HCT116 (cell line): ENCODE measurements at regions not wholly inside any gene's neighbourhood (a gene's known extent, or its start where the extent isn't known, plus 50 kb on each side); places are given as distances from the start of the nearest gene placed in this dataset.

Source experiments
- ATAC-seq: fragments of 200-7000 bp; cut with Tn5 transposase; 2 replicates; pipeline ENCODE4 v1.9.1; 2020; ENCODE audit warnings: mild to moderate bottlenecking, moderate library complexity
- BruUV-seq: library from RNA; stranded (reverse); fragments of 400-500 nt; replicated peaks from 2 replicates; lab custom pipeline; 2021; lab: Mats Ljungman, UMichigan
- CTCF ChIA-PET: fragments of 300-600 bp; sonication (Branson Sonifier 250); formaldehyde crosslinking; loops from one replicate; lab custom pipeline; 2021; ENCODE audit warnings: antibody characterized with exemption; lab: Charles Lee
- POLR2A ChIA-PET: fragments of 300-600, 350-600 bp; sonication (Branson Sonifier 250); formaldehyde crosslinking; loops from one replicate; lab custom pipeline; 2021; ENCODE audit warnings: antibody characterized with exemption; lab: Charles Lee
- RAD21 ChIA-PET, 2 experiments: fragments of 300-600 bp; sonication (Branson Sonifier 250); formaldehyde crosslinking; loops; one replicate each; lab custom pipeline; 2023; ENCODE audit warnings: low total read pairs in 2 of 2; ENCODE audit not compliant: uncharacterized antibody in 2 of 2, unreplicated experiment in 2 of 2, low non-redundant PET in 1 of 2; lab: Charles Lee
- DNase-seq: peaks from one replicate; pipeline ENCODE4 v3.0.0-alpha.2; 2010; ENCODE audit warnings: low read depth, low spot score
- H2AFZ ChIP-seq: fragments of 200-600 bp; shearing (Covaris generic), sonication (generic); 2 replicates; pipeline ENCODE4 v1.6.1; 2017; ENCODE audit warnings: low read depth, mixed run types, mixed read lengths, antibody characterized with exemption, low read length; ENCODE audit not compliant: poor library complexity, severe bottlenecking
- H3K27ac ChIP-seq: 2 replicates; pipeline ENCODE4 v1.5.1; 2012; ENCODE audit warnings: low read depth, low read length
- H3K27me3 ChIP-seq: fragments of 200-600 bp; sonication (generic); 2 replicates; pipeline ENCODE4 v1.6.1; 2016; ENCODE audit warnings: mixed run types, low read length, mixed read lengths; ENCODE audit not compliant: insufficient read depth
- H3K36me3 ChIP-seq, 2 experiments: fragments of 200-500 bp in 1 of 2; fragments of 200-600 bp in 1 of 2; sonication (Bioruptor generic) in 1 of 2; sonication (generic) in 1 of 2; 2 replicates each; pipeline versions ENCODE4 v1.5.1 to v1.6.1; 2014 to 2016; ENCODE audit warnings: low read length in 2 of 2, inconsistent platforms in 1 of 2, mixed read lengths in 1 of 2, mixed run types in 1 of 2; ENCODE audit not compliant: insufficient read depth in 2 of 2, control insufficient read depth in 1 of 2
- H3K4me1 ChIP-seq, 2 experiments: fragments of 200-600 bp in 1 of 2; sonication (generic) in 1 of 2; 2 replicates each; pipeline versions ENCODE4 v1.5.1 to v1.6.1; 2012 to 2017; ENCODE audit warnings: low read length in 2 of 2, inconsistent platforms in 1 of 2, mild to moderate bottlenecking in 1 of 2, mixed read lengths in 1 of 2, mixed run types in 1 of 2, moderate library complexity in 1 of 2; ENCODE audit not compliant: insufficient read depth in 2 of 2, control insufficient read depth in 1 of 2
- H3K4me2 ChIP-seq: fragments of 200-600 bp; sonication (generic); 2 replicates; pipeline ENCODE4 v1.6.1; 2017; ENCODE audit warnings: mixed run types, low read length, mixed read lengths
- H3K4me3 ChIP-seq, 2 experiments: fragments of 200-600 bp in 1 of 2; sonication (generic) in 1 of 2; replicated peaks in 1 of 2; 2 replicates each; pipeline ENCODE4 v1.5.1; 2011 to 2016; ENCODE audit warnings: low read length in 2 of 2, control low read depth in 1 of 2, low read depth in 1 of 2, mild to moderate bottlenecking in 1 of 2, mixed read lengths in 1 of 2, mixed run types in 1 of 2
- H3K79me2 ChIP-seq: fragments of 200-600 bp; sonication (generic); 2 replicates; pipeline ENCODE4 v1.6.1; 2017; ENCODE audit warnings: mild to moderate bottlenecking, mixed run types, low read length, moderate library complexity, mixed read lengths; ENCODE audit not compliant: insufficient read depth
- H3K9ac ChIP-seq: fragments of 200-600 bp; sonication (generic); 2 replicates; pipeline ENCODE4 v1.6.1; 2016; ENCODE audit warnings: low read length, mixed read lengths
- H3K9me2 ChIP-seq: fragments of 200-600 bp; sonication (generic), shearing (Covaris generic); 2 replicates; pipeline ENCODE4 v1.6.1; 2017; ENCODE audit warnings: mixed run types, mild to moderate bottlenecking, moderate library complexity; ENCODE audit not compliant: insufficient read depth
- H3K9me3 ChIP-seq, 2 experiments: fragments of 200-500 bp in 1 of 2; fragments of 200-600 bp in 1 of 2; sonication (Bioruptor generic) in 1 of 2; sonication (generic) in 1 of 2; 2 replicates each; pipeline ENCODE4 v1.6.1; 2014 to 2017; ENCODE audit warnings: low read length in 2 of 2, mixed read lengths in 2 of 2, inconsistent platforms in 1 of 2, low read depth in 1 of 2, mild to moderate bottlenecking in 1 of 2, mixed run types in 1 of 2, moderate library complexity in 1 of 2; ENCODE audit not compliant: control insufficient read depth in 1 of 2, insufficient read depth in 1 of 2
- H4K20me1 ChIP-seq: fragments of 200-600 bp; sonication (generic), shearing (Covaris generic); 2 replicates; pipeline ENCODE4 v1.6.1; 2017; ENCODE audit warnings: mixed run types, mild to moderate bottlenecking, moderate library complexity; ENCODE audit not compliant: insufficient read depth
- CBX3 ChIP-seq: IDR thresholded peaks from 2 replicates; pipeline ENCODE4 v1.6.1; 2012; ENCODE audit warnings: low read depth
- EGR1 ChIP-seq: IDR thresholded peaks from 2 replicates; pipeline ENCODE4 v1.6.1; 2012; ENCODE audit warnings: low read depth
- ELF1 ChIP-seq: IDR thresholded peaks from 2 replicates; pipeline ENCODE4 v1.6.1; 2012; ENCODE audit warnings: low read depth, borderline replicate concordance
- EZH2 ChIP-seq: fragments of 200-600 bp; sonication (generic); IDR thresholded peaks from 2 replicates; pipeline ENCODE4 v1.6.1; 2017; ENCODE audit warnings: antibody characterized with exemption, mixed run types
- FOSL1 ChIP-seq: IDR thresholded peaks from 2 replicates; pipeline ENCODE4 v1.6.1; 2012; ENCODE audit warnings: low read depth
- POLR2AphosphoS5 ChIP-seq: IDR thresholded peaks from 2 replicates; pipeline ENCODE4 v1.6.1; 2011; ENCODE audit warnings: mild to moderate bottlenecking, low read depth, low read length, moderate library complexity
- RAD21 ChIP-seq: IDR thresholded peaks from 2 replicates; pipeline ENCODE4 v1.6.1; 2012; ENCODE audit warnings: low read depth, mild to moderate bottlenecking
- REST ChIP-seq: IDR thresholded peaks from 2 replicates; pipeline ENCODE4 v1.6.1; 2012; ENCODE audit warnings: low read depth
- SIN3A ChIP-seq: IDR thresholded peaks from 2 replicates; pipeline ENCODE4 v1.6.1; 2012; ENCODE audit warnings: low read depth
- SRF ChIP-seq: IDR thresholded peaks from 2 replicates; pipeline ENCODE4 v1.6.1; 2012; ENCODE audit warnings: low read depth
- TCF7L2 ChIP-seq: IDR thresholded peaks from 2 replicates; pipeline ENCODE4 v1.7.0; 2011; ENCODE audit warnings: borderline replicate concordance, inconsistent platforms; ENCODE audit not compliant: insufficient read depth, insufficient read length; ENCODE audit errors: extremely low read depth
- YY1 ChIP-seq: IDR thresholded peaks from 2 replicates; pipeline ENCODE4 v1.6.1; 2011; ENCODE audit warnings: low read length, low read depth, moderate library complexity, mild to moderate bottlenecking; ENCODE audit not compliant: insufficient replicate concordance; ENCODE audit errors: extremely low read depth
- ZBTB33 ChIP-seq: IDR thresholded peaks from 2 replicates; pipeline ENCODE4 v1.6.1; 2011; ENCODE audit warnings: mild to moderate bottlenecking, low read length, moderate library complexity; ENCODE audit not compliant: insufficient replicate concordance; ENCODE audit errors: extremely low read depth
- ZFX ChIP-seq: fragments of 450-650 bp; IDR thresholded peaks from 2 replicates; pipeline ENCODE4 v1.6.1; 2017
- ZNF274 ChIP-seq: fragments of 200-500 bp; sonication (Bioruptor generic); IDR thresholded peaks from 2 replicates; pipeline ENCODE4 v1.6.1; 2014; ENCODE audit warnings: mild to moderate bottlenecking, low read depth, low read length, inconsistent platforms
- intact Hi-C: fragments of 100-400 bp; cut with micrococcal nuclease; formaldehyde crosslinking; loops from 2 replicates; pipeline ENCODE4 v1.10.0; 2022

GRCh38 chr6:90369024-90369519, 72.4 kb upstream of the BACH2 start (continued):
- peak; percentile 85 for TF ChIP-seq SRF

GRCh38 chr6:90368601-90369000, 72.0 kb upstream of the BACH2 start:
- Histone ChIP-seq H3K27ac (no peak overlapping the region), H3K79me2 (no peaks in the 10 kb centered on the region), H3K4me1 (peaks cover 14 to 27% of the 10 kb centered on the region in 2 experiments), H3K9me3 (no peaks in the 10 kb centered on the region), H4K20me1 (no peaks in the 10 kb centered on the region), H3K4me2 (peak overlapping the region; percentile 75), H3K9me2 (no peaks in the 10 kb centered on the region), H3K27me3 (no peaks in the 10 kb centered on the region), H3K4me3 (peak overlapping the region in 1 of 2 experiments; percentile 38; a peak in 2 of 4 replicates), H2AFZ (peak overlapping the region; percentile 75), H3K36me3 (no peaks in the 10 kb centered on the region; a peak in 1 of 4 replicates), H3K9ac (peak overlapping the region; percentile 44)
- BruUV-seq: no TSS peak
- POLR2A ChIA-PET: interaction anchor here (0.7 kb wide), 1 partner anchor 8 kb away, joined by 4 read pairs; no protein-coding TSS in a partner anchor
- intact Hi-C loops: loop anchor here (2.0 kb wide), 2 partner anchors 84 to 150 kb away; no protein-coding TSS in a partner anchor
- ATAC-seq (peak; percentile 16), DNase-seq (no peak)
- RAD21 ChIA-PET: no interaction called here
- TF ChIP-seq ZBTB33 (no peak), ELF1 (no peak), SIN3A (no peak), ZFX (no peak), YY1 (no peak), RAD21 (no peak), POLR2AphosphoS5 (no peak), CBX3 (no peak), REST (no peak), FOSL1 (no peak), TCF7L2 (no peak), ZNF274 (no peak), EZH2 (no peak), EGR1 (no peak)
- CTCF ChIA-PET: interaction anchor here (0.6 to 1.2 kb wide), 2 partner anchors 24 to 83 kb away, joined by 3 read pairs; no protein-coding TSS in a partner anchor
